Transverse colon (tissue), 4 donors: ENCODE measurements at regions not wholly inside any gene's neighbourhood (a gene's known extent, or its start where the extent isn't known, plus 50 kb on each side); places are given as distances from the start of the nearest gene placed in this dataset.

Experiments used
- DNase-seq: peaks from one replicate; pipeline ENCODE4 v3.0.0-alpha.2; 2019
- H3K27ac ChIP-seq, 4 donors: fragments of 200-600 bp; sonication (generic); 2 replicates each; pipeline ENCODE4 v1.5.1; 2016 to 2018; ENCODE audit warnings: inconsistent platforms in 4 of 4
- H3K27me3 ChIP-seq: fragments of 200-600 bp; sonication (generic); 2 replicates; pipeline ENCODE4 v1.5.1; 2017; ENCODE audit warnings: inconsistent platforms
- H3K36me3 ChIP-seq, 4 donors: fragments of 200-600 bp; sonication (generic); 2 replicates each; pipeline ENCODE4 v1.5.1; 2017 to 2019; ENCODE audit warnings: inconsistent platforms in 4 of 4
- H3K4me1 ChIP-seq, 4 donors: fragments of 200-600 bp; sonication (generic); 2 replicates each; pipeline ENCODE4 v1.5.1; 2017 to 2020; ENCODE audit warnings: inconsistent platforms in 4 of 4
- H3K4me3 ChIP-seq, 4 donors: fragments of 200-600 bp; sonication (generic); 1 replicate in 1 of 4; 2 replicates in 3 of 4; pipeline versions ENCODE4 v1.5.1 to v1.6.1; 2017 to 2019; ENCODE audit warnings: inconsistent platforms in 4 of 4
- H3K9me3 ChIP-seq, 2 donors: fragments of 200-600 bp; sonication (generic); 2 replicates each; pipeline ENCODE4 v1.5.1; 2017 to 2019; ENCODE audit warnings: inconsistent platforms in 2 of 2
- EP300 ChIP-seq: sonication (generic); formaldehyde crosslinking; IDR thresholded peaks from one replicate; pipeline ENCODE4 v1.6.1; 2017; ENCODE audit warnings: antibody characterized with exemption, low read depth
- POLR2A ChIP-seq: fragments of 450-650 bp; IDR thresholded peaks from one replicate; pipeline ENCODE4 v1.6.1; 2016; ENCODE audit warnings: antibody characterized with exemption, mild to moderate bottlenecking, moderate library complexity
- POLR2AphosphoS5 ChIP-seq, 3 donors: sonication (generic); formaldehyde crosslinking; IDR thresholded peaks; one replicate each; pipeline ENCODE4 v1.6.1; 2016; ENCODE audit warnings: antibody characterized with exemption in 3 of 3
- WGBS, 2 donors: methylation state at CpG; one replicate each; pipeline ENCODE4 v1.1.5; 2018; ENCODE audit warnings: low coverage in 1 of 2; 5-methylcytosine and 5-hydroxymethylcytosine counted together
- in situ Hi-C, 4 donors: fragments of 200-750 bp; cut with MboI; loops; one replicate each; pipeline versions ENCODE4 v1.15.0 to v1.15.1; 2017; ENCODE audit warnings: low sequenced_read_pairs in 3 of 4, low pct_ligation_motif_present in 1 of 4, low pct_unique_long_range_greater_than_20kb in 1 of 4
- intact Hi-C: fragments of 100-400 bp; cut with DNase I; formaldehyde crosslinking; loops from one replicate; pipeline ENCODE4 v1.15.1; 2023; ENCODE audit warnings: low total_unique reads
- TF ChIP-seq, protein P1 (sequence below), 5 experiments: fragments of 200-600 bp in 3 of 5; fragments of 450-650 bp in 2 of 5; sonication (generic) in 3 of 5; IDR thresholded peaks; 1 replicate in 2 of 5; 2 replicates in 3 of 5; pipeline ENCODE4 v1.5.1; 2016 to 2017; ENCODE audit warnings: antibody characterized with exemption in 5 of 5, inconsistent platforms in 3 of 5, mild to moderate bottlenecking in 2 of 5, moderate library complexity in 1 of 5

DNA sequence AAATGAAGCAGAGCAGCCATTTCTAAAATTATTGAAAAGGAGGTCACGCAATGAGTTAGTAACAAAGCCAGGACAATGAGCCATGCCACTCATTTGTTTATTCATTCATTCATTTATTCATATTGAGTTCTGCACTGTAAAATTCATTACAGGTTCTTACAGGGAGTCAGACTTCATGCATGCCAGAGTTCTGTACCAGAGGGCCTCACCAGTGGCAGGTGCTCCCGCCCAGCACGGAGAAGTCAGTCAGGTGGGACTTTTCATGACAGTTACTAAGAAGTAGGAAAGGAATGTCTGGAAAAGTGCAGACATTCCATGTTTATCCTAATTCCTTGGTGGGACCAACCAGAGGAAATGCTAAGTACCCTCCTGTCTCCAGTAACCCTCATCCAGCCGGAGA lies 217.5 kb upstream of the BLID start:
- H3K4me3 ChIP-seq = no peak overlapping the region

DNA sequence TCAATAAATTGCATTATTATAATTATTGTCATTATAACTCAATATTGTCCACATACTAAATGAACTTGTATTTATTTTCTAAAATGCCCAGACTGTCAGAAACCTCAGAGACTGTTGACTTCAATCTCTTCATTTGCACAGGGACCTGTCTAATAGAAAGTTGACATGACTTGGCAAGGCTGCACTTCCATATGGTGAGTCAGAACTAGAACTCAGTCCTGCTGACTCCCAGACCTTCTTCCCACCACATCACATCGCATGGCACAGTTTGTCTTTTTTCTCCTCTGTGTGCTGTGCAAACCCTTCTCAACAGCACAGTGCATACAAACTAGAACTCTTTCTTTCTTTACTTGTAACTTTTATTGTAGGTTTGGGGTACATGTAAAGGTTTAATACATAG lies 215.1 kb upstream of the BLID start:
- WGBS, 2 donors = 88 to 100% methylated on average over 1 of the region's 1 CpG
- in situ Hi-C loops (no loop called here), intact Hi-C loops (no loop called here)
- H3K4me3 ChIP-seq = no peak overlapping the region
- no peak overlapping the region for H3K27ac ChIP-seq
- H3K4me1 ChIP-seq = no peaks in the 10 kb centered on the region
- TF ChIP-seq EP300 (no peak), POLR2AphosphoS5 (IDR thresholded peaks at IDR 0.05) (no peak), POLR2A (no peak)
- TF ChIP-seq, protein P1, sequence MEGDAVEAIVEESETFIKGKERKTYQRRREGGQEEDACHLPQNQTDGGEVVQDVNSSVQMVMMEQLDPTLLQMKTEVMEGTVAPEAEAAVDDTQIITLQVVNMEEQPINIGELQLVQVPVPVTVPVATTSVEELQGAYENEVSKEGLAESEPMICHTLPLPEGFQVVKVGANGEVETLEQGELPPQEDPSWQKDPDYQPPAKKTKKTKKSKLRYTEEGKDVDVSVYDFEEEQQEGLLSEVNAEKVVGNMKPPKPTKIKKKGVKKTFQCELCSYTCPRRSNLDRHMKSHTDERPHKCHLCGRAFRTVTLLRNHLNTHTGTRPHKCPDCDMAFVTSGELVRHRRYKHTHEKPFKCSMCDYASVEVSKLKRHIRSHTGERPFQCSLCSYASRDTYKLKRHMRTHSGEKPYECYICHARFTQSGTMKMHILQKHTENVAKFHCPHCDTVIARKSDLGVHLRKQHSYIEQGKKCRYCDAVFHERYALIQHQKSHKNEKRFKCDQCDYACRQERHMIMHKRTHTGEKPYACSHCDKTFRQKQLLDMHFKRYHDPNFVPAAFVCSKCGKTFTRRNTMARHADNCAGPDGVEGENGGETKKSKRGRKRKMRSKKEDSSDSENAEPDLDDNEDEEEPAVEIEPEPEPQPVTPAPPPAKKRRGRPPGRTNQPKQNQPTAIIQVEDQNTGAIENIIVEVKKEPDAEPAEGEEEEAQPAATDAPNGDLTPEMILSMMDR (IDR thresholded peaks at IDR 0.05) = no peak
- H3K36me3 ChIP-seq = no peaks in the 10 kb centered on the region
- DNase-seq = no peak
- H3K27me3 ChIP-seq = no peaks in the 10 kb centered on the region
- no peaks in the 10 kb centered on the region for H3K9me3 ChIP-seq

More for the DNA sequence above, 217.5 kb upstream of the BLID start:
- Histone ChIP-seq H3K27me3 (no peaks in the 10 kb centered on the region), H3K27ac (no peak overlapping the region), H3K4me1 (no peaks in the 10 kb centered on the region), H3K36me3 (no peaks in the 10 kb centered on the region), H3K9me3 (no peaks in the 10 kb centered on the region)
- TF ChIP-seq POLR2A = no peak
- TF ChIP-seq, protein P1 (IDR thresholded peaks at IDR 0.05) = no peak
- DNase-seq = no peak
- 89 to 94% methylated on average over 4 of the region's 4 CpGs for WGBS, 2 donors
- in situ Hi-C loops (no loop called here), intact Hi-C loops (no loop called here)

DNA sequence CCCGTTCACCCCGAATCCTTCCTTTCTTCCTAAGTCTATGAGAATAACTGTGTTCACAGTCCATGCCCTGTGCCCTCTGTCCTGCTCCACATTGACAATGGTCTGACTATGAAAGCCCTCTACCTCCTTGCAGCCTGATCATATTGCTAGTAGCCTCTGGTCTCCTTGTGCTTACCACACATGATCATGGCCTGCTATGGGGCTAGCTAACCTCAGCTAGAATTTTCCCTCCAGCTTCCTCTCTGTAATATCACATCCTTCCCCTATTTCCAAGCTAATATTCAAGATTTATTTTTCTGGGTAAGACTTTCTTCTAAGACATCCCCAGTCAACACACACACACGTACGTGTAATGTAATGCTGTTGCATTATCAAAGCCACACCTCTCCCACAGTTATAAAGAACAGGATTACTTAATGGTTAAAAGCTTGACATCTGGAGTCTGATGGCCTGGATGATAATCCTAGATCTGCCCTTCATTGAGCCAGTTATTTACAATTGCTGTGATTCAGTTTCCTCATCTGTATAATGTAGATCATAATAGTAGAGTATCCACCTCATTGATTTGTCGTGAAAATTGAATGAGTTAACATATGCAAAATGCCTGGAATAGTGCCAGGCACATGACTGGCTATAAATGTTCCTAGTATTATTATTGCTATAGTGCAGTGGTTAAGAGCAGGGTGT lies 214.4 kb upstream of the BLID start:
- no peaks in the 10 kb centered on the region for H3K36me3 ChIP-seq
- H3K9me3 ChIP-seq = no peaks in the 10 kb centered on the region
- no peaks in the 10 kb centered on the region for H3K27me3 ChIP-seq
- H3K4me1 ChIP-seq = no peaks in the 10 kb centered on the region
- WGBS, 2 donors = 74 to 82% methylated on average over 5 of the region's 5 CpGs
- in situ Hi-C loops = no loop called here
- intact Hi-C loops = no loop called here
- no peak for DNase-seq
- no peak for TF ChIP-seq POLR2A
- no peak for TF ChIP-seq POLR2AphosphoS5 (IDR thresholded peaks at IDR 0.05)
- TF ChIP-seq EP300 = no peak
- no peak overlapping the region for H3K27ac ChIP-seq
- H3K4me3 ChIP-seq = no peak overlapping the region

DNA sequence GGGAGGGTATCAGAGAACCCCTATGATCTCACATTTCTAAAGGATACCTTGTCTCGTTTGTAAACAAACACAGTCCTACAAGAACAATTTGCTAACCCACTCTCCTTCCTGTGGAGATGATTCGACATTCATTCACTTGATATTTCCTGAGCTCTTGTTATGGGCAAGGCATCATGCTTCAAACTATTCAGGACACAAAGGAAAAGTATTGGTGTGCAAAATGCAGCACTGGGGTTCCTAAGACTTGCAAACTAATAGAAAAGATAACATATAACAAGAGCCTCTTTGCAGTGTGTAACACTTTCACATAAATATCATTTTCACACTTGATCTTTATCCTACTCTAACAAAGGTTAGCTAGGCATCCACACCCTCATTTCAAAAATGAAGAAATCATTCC lies 211.5 kb upstream of the BLID start:
- Histone ChIP-seq H3K27ac (no peak overlapping the region), H3K4me3 (no peak overlapping the region), H3K4me1 (no peaks in the 10 kb centered on the region), H3K9me3 (no peaks in the 10 kb centered on the region), H3K36me3 (no peaks in the 10 kb centered on the region), H3K27me3 (no peaks in the 10 kb centered on the region)
- 44 to 53% methylated on average over 2 of the region's 2 CpGs for WGBS, 2 donors
- in situ Hi-C loops (no loop called here), intact Hi-C loops (no loop called here)
- no peak for DNase-seq
- TF ChIP-seq, protein P1 (IDR thresholded peaks at IDR 0.05) = no peak
- TF ChIP-seq POLR2AphosphoS5 (IDR thresholded peaks at IDR 0.05) (no peak), POLR2A (no peak), EP300 (no peak)

DNA sequence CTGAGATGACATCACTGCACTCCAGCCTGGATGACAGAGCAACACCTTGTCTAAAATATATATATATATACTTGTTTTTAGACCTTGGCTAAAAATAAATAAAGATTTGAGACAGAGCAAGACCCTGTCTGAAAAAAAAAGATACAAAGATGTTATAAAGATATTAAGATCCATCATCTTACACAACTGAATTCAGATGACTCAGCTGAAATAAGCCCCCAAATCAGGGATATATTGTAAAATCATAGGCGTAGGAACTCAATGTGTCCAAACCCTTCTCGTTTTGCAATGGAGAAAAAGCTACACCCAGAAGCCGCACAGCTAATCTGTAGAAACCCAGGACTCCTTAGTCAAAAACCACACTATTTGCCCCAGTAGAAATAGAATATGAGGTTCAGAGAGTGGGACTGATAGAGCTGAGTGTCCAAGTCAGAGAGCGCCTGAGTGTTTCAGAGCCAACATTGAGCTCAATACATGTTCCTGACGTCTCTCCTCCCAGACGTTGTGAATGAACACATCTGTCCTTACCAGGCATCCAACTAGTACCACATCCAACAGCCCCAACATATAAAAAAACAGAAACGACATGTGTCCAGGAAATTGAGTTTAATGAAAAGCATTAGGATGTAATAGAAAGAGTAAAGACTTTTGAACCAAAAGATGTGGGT lies 207.9 kb upstream of the BLID start:
- Histone ChIP-seq H3K9me3 (no peaks in the 10 kb centered on the region), H3K4me3 (no peak overlapping the region), H3K27ac (no peak overlapping the region), H3K27me3 (no peaks in the 10 kb centered on the region), H3K4me1 (peaks cover 0 to 4% (median under 1%) of the 10 kb centered on the region in 4 donors), H3K36me3 (no peaks in the 10 kb centered on the region)
- TF ChIP-seq POLR2A = no peak
- TF ChIP-seq, protein P1 (IDR thresholded peaks at IDR 0.05) = no peak
- TF ChIP-seq EP300 = no peak
- no peak for TF ChIP-seq POLR2AphosphoS5 (IDR thresholded peaks at IDR 0.05)
- in situ Hi-C loops (no loop called here), intact Hi-C loops (no loop called here)
- 66 to 79% methylated on average over 2 to 7 of the region's 7 CpGs for WGBS, 2 donors
- no peak for DNase-seq
